Endothelial cell (in vitro differentiated cells): ENCODE measurements at regions not wholly inside any gene's neighbourhood (a gene's known extent, or its start where the extent isn't known, plus 50 kb on each side); places are given as distances from the start of the nearest gene placed in this dataset.

Experiments
- DNase-seq: peaks from one replicate; pipeline ENCODE4 v3.0.0; 2021; ENCODE audit warnings: low spot score
- H3K27ac Mint-ChIP-seq: one replicate; pipeline ENCODE4 v1.8.0; 2021; ENCODE audit warnings: mixed read lengths, inconsistent platforms; ENCODE audit not compliant: unreplicated experiment
- H3K27me3 Mint-ChIP-seq: one replicate; pipeline ENCODE4 v1.8.0; 2021; ENCODE audit warnings: mild to moderate bottlenecking, moderate library complexity, mixed read lengths, inconsistent platforms; ENCODE audit not compliant: unreplicated experiment
- H3K36me3 Mint-ChIP-seq: one replicate; pipeline ENCODE4 v1.8.0; 2021; ENCODE audit warnings: mild to moderate bottlenecking, low read depth, mixed read lengths, inconsistent platforms; ENCODE audit not compliant: unreplicated experiment
- H3K4me1 Mint-ChIP-seq: one replicate; pipeline ENCODE4 v1.8.0; 2021; ENCODE audit warnings: mild to moderate bottlenecking, mixed read lengths, inconsistent platforms; ENCODE audit not compliant: unreplicated experiment
- H3K4me3 Mint-ChIP-seq: one replicate; pipeline ENCODE4 v1.8.0; 2021; ENCODE audit warnings: mild to moderate bottlenecking, mixed read lengths, inconsistent platforms; ENCODE audit not compliant: unreplicated experiment
- H3K9me3 Mint-ChIP-seq: one replicate; pipeline ENCODE4 v1.8.0; 2021; ENCODE audit warnings: mixed read lengths, inconsistent platforms; ENCODE audit not compliant: unreplicated experiment
- CTCF ChIP-seq: fragments of 200-600 bp; sonication (generic); IDR thresholded peaks from one replicate; pipeline ENCODE4 v1.5.0; 2021; ENCODE audit warnings: antibody characterized with exemption; ENCODE audit not compliant: unreplicated experiment

- Mint-ChIP-seq H3K36me3 (no peaks in the 10 kb centered on the region), H3K27ac (no peak overlapping the region), H3K4me1 (no peaks in the 10 kb centered on the region), H3K27me3 (no peaks in the 10 kb centered on the region), H3K4me3 (no peak overlapping the region), H3K9me3 (no peaks in the 10 kb centered on the region)
- no peak for DNase-seq
- TF ChIP-seq CTCF = no peak
Observed at GRCh38 chr12:97616946-97617345, 154.3 kb downstream of the RMST start.

GRCh38 chr12:97628962-97629361 is 166.4 kb downstream of the RMST start:
- H3K36me3 Mint-ChIP-seq = no peaks in the 10 kb centered on the region
- no peaks in the 10 kb centered on the region for H3K27me3 Mint-ChIP-seq
- no peak overlapping the region for H3K4me3 Mint-ChIP-seq
- no peaks in the 10 kb centered on the region for H3K4me1 Mint-ChIP-seq
- H3K27ac Mint-ChIP-seq = no peak overlapping the region
- no peak for DNase-seq
- no peak for TF ChIP-seq CTCF
- no peaks in the 10 kb centered on the region for H3K9me3 Mint-ChIP-seq

GRCh38 chr12:97629382-97629781 is 166.8 kb downstream of the RMST start:
- TF ChIP-seq CTCF = no peak
- no peaks in the 10 kb centered on the region for H3K36me3 Mint-ChIP-seq
- DNase-seq = no peak
- H3K4me1 Mint-ChIP-seq = no peaks in the 10 kb centered on the region
- no peak overlapping the region for H3K4me3 Mint-ChIP-seq
- H3K9me3 Mint-ChIP-seq = no peaks in the 10 kb centered on the region
- H3K27me3 Mint-ChIP-seq = no peaks in the 10 kb centered on the region
- no peak overlapping the region for H3K27ac Mint-ChIP-seq

GRCh38 chr12:97630356-97630755 is 167.8 kb downstream of the RMST start:
- no peak overlapping the region for H3K27ac Mint-ChIP-seq
- no peak for DNase-seq
- no peaks in the 10 kb centered on the region for H3K9me3 Mint-ChIP-seq
- no peaks in the 10 kb centered on the region for H3K4me1 Mint-ChIP-seq
- no peak for TF ChIP-seq CTCF
- H3K36me3 Mint-ChIP-seq = no peaks in the 10 kb centered on the region
- H3K4me3 Mint-ChIP-seq = no peak overlapping the region
- peaks cover 2% of the 10 kb centered on the region for H3K27me3 Mint-ChIP-seq

- TF ChIP-seq CTCF = no peak
- Mint-ChIP-seq H3K4me1 (no peaks in the 10 kb centered on the region), H3K27ac (no peak overlapping the region), H3K36me3 (no peaks in the 10 kb centered on the region), H3K4me3 (no peak overlapping the region), H3K27me3 (peaks cover 2% of the 10 kb centered on the region), H3K9me3 (no peaks in the 10 kb centered on the region)
- no peak for DNase-seq
Observed at GRCh38 chr12:97630875-97631274, 168.3 kb downstream of the RMST start.
